Endodermal cell (in vitro differentiated cells): ENCODE measurements at regions not wholly inside any gene's neighbourhood (a gene's known extent, or its start where the extent isn't known, plus 50 kb on each side); places are given as distances from the start of the nearest gene placed in this dataset.
A peak's percentile ranks its signal among the peaks of the same experiment; 100 is the strongest.

Source experiments
- DNase-seq: peaks from one replicate; pipeline ENCODE4 v3.0.0-alpha.2; 2017
- H3K27ac ChIP-seq: 2 replicates; pipeline ENCODE4 v1.5.1; 2013; ENCODE audit warnings: mild to moderate bottlenecking, low read depth, low read length, moderate library complexity
- H3K27me3 ChIP-seq: 2 replicates; pipeline ENCODE4 v1.6.1; 2013; ENCODE audit warnings: mild to moderate bottlenecking, low read length, moderate library complexity; ENCODE audit not compliant: insufficient read depth, control insufficient read depth, poor library complexity, severe bottlenecking
- H3K36me3 ChIP-seq: 2 replicates; pipeline ENCODE4 v1.7.0; 2013; ENCODE audit warnings: mild to moderate bottlenecking, low read length, moderate library complexity; ENCODE audit not compliant: control insufficient read depth, insufficient read depth
- H3K4me1 ChIP-seq: one replicate; pipeline ENCODE4 v1.7.0; 2013; ENCODE audit warnings: low read length; ENCODE audit not compliant: control insufficient read depth, insufficient read depth
- H3K4me3 ChIP-seq: 2 replicates; pipeline ENCODE4 v1.5.1; 2013; ENCODE audit warnings: mild to moderate bottlenecking, low read length, moderate library complexity
- H3K9ac ChIP-seq: 2 replicates; pipeline ENCODE4 v1.6.1; 2013; ENCODE audit warnings: mild to moderate bottlenecking, low read length, moderate library complexity; ENCODE audit not compliant: poor library complexity, severe bottlenecking; ENCODE audit errors: extremely low read depth
- H3K9me3 ChIP-seq: 2 replicates; pipeline ENCODE4 v1.6.1; 2013; ENCODE audit warnings: mild to moderate bottlenecking, low read length, moderate library complexity; ENCODE audit not compliant: control insufficient read depth
- H3K27ac Mint-ChIP-seq: 2 replicates; pipeline ENCODE4 v1.8.0; 2020; ENCODE audit warnings: mixed read lengths
- H3K27me3 Mint-ChIP-seq: 2 replicates; pipeline ENCODE4 v1.8.0; 2021; ENCODE audit warnings: mild to moderate bottlenecking, mixed read lengths; ENCODE audit not compliant: insufficient read depth
- H3K36me3 Mint-ChIP-seq: 2 replicates; pipeline ENCODE4 v1.8.0; 2020; ENCODE audit warnings: low read depth, mixed read lengths
- H3K4me1 Mint-ChIP-seq: 2 replicates; pipeline ENCODE4 v1.8.0; 2020; ENCODE audit warnings: mixed read lengths
- H3K4me3 Mint-ChIP-seq: 2 replicates; pipeline ENCODE4 v1.8.0; 2020; ENCODE audit warnings: mild to moderate bottlenecking, moderate library complexity, mixed read lengths
- H3K9me3 Mint-ChIP-seq: 2 replicates; pipeline ENCODE4 v1.8.0; 2020; ENCODE audit warnings: mild to moderate bottlenecking, mixed read lengths
- CTCF ChIP-seq: fragments of 200-600 bp; sonication (generic); conservative IDR thresholded peaks from 2 replicates; pipeline ENCODE4 v1.5.0; 2021; ENCODE audit warnings: antibody characterized with exemption, mild to moderate bottlenecking
- WGBS, 2 experiments: methylation state at CpG; one replicate each; pipeline versions ENCODE4 v1.1.5 to v1.1.7; 2013; ENCODE audit warnings: missing lambda C conversion rate in 2 of 2, mixed read lengths in 1 of 2; ENCODE audit not compliant: insufficient coverage in 1 of 2, insufficient read length in 1 of 2; 5-methylcytosine and 5-hydroxymethylcytosine counted together

GRCh38 chr9:108567571-108567970 lies 288.2 kb downstream of the ACTL7B start:
- peaks cover 16% of the 10 kb centered on the region for H3K4me1 Mint-ChIP-seq
- H3K36me3 Mint-ChIP-seq = no peaks in the 10 kb centered on the region
- no peak overlapping the region for H3K27ac ChIP-seq
- no peaks in the 10 kb centered on the region for H3K9me3 Mint-ChIP-seq
- H3K9me3 ChIP-seq = no peaks in the 10 kb centered on the region
- H3K27me3 Mint-ChIP-seq = peaks cover 5% of the 10 kb centered on the region
- no peak overlapping the region for H3K4me3 ChIP-seq
- DNase-seq = no peak
- no peaks in the 10 kb centered on the region for H3K27me3 ChIP-seq
- H3K27ac Mint-ChIP-seq = no peak overlapping the region
- no peaks in the 10 kb centered on the region for H3K4me1 ChIP-seq
- TF ChIP-seq CTCF = no peak
- 81 to 83% methylated on average over 1 of the region's 1 CpG for WGBS, 2 experiments
- no peaks in the 10 kb centered on the region for H3K36me3 ChIP-seq
- no peak overlapping the region for H3K4me3 Mint-ChIP-seq
- no peak overlapping the region for H3K9ac ChIP-seq

GRCh38 chr9:108565651-108566378 lies 290.0 kb downstream of the ACTL7B start:
- no peaks in the 10 kb centered on the region for H3K36me3 Mint-ChIP-seq
- no peaks in the 10 kb centered on the region for H3K36me3 ChIP-seq
- H3K27me3 ChIP-seq = no peaks in the 10 kb centered on the region
- H3K27ac ChIP-seq = no peak overlapping the region
- WGBS, 2 experiments = 10 to 19% methylated on average over 2 of the region's 2 CpGs
- H3K9me3 Mint-ChIP-seq = no peaks in the 10 kb centered on the region
- no peak overlapping the region for H3K4me3 Mint-ChIP-seq
- H3K4me1 Mint-ChIP-seq = peaks cover 16% of the 10 kb centered on the region
- peak; percentile 78 for DNase-seq
- H3K9me3 ChIP-seq = no peaks in the 10 kb centered on the region
- H3K9ac ChIP-seq = no peak overlapping the region
- no peak overlapping the region for H3K4me3 ChIP-seq
- H3K4me1 ChIP-seq = no peaks in the 10 kb centered on the region
- peak; percentile 91 for TF ChIP-seq CTCF
- peaks cover 10% of the 10 kb centered on the region for H3K27me3 Mint-ChIP-seq
- no peak overlapping the region for H3K27ac Mint-ChIP-seq

GRCh38 chr9:108562176-108562575 lies 293.6 kb downstream of the ACTL7B start:
- WGBS, 2 experiments = 90 to 94% methylated on average over 3 of the region's 3 CpGs
- H3K36me3 Mint-ChIP-seq = no peaks in the 10 kb centered on the region
- no peak for DNase-seq
- H3K27ac ChIP-seq = no peak overlapping the region
- peaks cover 10% of the 10 kb centered on the region for H3K27me3 Mint-ChIP-seq
- no peak overlapping the region for H3K9ac ChIP-seq
- no peaks in the 10 kb centered on the region for H3K4me1 ChIP-seq
- no peak overlapping the region for H3K27ac Mint-ChIP-seq
- H3K9me3 Mint-ChIP-seq = no peaks in the 10 kb centered on the region
- no peak overlapping the region for H3K4me3 Mint-ChIP-seq
- TF ChIP-seq CTCF = no peak
- no peak overlapping the region for H3K4me3 ChIP-seq
- H3K36me3 ChIP-seq = no peaks in the 10 kb centered on the region
- no peaks in the 10 kb centered on the region for H3K27me3 ChIP-seq
- H3K4me1 Mint-ChIP-seq = peaks cover 6% of the 10 kb centered on the region
- no peaks in the 10 kb centered on the region for H3K9me3 ChIP-seq
